CD4-positive, alpha-beta T cell treated with Interleukin-10 for 1 hour (primary cell): ENCODE measurements at regions not wholly inside any gene's neighbourhood (a gene's known extent, or its start where the extent isn't known, plus 50 kb on each side); places are given as distances from the start of the nearest gene placed in this dataset.
"Not testable (repeated sequence)": the region's sequence is repeated elsewhere in the genome, so short reads cannot be mapped to it uniquely, and the experiment has no call there.

ENCODE experiments used
- DNase-seq: peaks from one replicate; pipeline ENCODE4 v3.0.0-alpha.2; 2020

DNA sequence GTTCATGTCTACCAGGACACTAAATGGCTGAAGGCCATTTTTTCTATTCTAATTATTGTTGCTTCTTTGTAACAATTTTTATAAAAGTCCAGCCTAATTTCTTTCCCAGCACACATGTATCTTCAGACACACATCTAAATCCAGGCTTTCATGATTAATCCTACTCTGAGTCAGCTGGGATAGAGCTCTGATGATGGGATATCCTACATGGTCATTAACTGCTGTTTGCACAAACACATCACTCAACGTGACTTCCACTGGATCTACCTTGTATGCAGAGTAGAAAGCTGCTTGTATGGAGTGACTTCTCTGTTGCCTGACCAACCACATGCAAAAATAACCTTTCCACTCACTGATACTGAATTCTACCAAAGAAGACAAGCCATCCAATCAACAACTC is 260.9 kb downstream of the AHR start:
- DNase-seq = no peak

DNA sequence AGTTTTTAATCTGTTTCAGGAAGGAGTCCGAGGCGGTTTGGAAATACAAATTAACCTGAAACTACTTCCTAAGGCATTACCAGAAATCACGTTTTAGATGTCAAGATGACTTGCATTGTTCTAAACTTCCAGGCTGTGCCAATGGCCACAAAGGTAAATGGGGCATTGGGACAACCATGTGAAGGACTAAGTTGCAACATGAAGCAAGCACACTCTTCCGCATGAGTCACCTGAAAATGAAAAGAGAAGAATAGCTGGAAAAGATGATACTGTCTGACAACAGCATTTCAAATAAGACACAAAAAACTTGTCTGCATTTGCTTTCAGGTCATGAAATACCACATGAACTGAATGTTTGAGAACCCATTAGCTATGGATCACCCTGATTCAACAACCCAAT is 262.1 kb downstream of the AHR start:
- no peak for DNase-seq

DNA sequence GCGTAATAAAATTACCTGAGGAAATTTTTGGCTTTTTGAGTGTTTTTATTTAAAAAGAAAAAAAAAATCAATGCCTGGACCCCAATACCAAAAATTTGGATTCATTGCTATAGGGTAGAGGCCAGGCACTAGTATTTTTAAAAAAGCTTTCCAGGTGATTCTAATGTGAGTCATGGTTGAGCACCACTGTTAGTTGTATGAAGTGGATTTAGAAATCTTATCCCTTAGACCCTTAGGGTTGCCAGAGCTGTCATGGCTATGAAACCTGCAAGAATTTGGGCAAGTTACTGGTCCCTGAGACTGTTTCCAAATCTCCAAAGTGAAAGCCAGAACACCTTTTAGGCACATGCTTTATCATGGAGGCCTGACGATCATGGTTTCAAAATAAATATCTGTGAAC is 262.5 kb downstream of the AHR start:
- DNase-seq = no peak

DNA sequence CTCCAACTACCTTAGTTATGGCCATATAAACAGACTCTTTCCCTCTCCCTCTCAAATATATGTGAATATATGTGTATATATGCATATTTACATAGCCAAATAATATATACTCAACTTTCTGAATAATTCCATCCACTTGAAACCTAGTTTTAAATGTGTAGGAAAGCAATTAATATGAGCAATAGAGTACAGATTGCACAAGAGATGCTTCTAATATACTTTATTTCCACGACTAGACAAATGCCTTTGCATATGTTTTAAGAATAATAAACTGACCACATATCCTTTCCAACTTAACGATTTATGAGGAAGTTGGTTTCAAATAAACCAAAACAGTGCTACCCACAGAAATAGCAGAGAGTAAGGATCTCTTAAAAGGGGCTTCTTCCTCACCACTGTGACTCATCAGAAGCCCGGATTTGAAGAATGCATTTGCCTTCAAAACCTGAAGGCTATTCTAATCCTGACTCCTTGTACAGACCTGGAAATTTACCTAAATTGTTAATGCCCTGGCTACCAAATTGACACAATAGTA is 266.3 kb downstream of the AHR start:
- DNase-seq = no peak

DNA sequence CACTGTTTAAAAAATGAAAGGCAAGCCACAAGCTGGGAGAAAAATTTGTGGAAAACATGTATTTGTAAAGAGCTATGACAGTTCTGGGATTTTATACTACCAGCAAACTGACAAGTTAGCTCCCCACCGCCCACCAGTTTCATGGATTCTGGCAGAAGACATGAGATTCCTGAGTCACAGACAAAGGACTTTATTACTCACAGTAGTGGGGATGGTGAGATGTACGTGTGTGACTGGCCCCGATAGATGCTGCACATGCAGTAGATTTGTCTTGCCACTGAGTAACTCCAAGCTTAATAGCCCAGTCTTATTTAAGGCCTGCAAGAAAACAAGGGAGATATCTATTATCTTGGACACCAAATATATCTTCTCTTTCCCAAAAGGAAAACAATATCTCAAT is 281.7 kb downstream of the AHR start:
- DNase-seq = no peak

DNA sequence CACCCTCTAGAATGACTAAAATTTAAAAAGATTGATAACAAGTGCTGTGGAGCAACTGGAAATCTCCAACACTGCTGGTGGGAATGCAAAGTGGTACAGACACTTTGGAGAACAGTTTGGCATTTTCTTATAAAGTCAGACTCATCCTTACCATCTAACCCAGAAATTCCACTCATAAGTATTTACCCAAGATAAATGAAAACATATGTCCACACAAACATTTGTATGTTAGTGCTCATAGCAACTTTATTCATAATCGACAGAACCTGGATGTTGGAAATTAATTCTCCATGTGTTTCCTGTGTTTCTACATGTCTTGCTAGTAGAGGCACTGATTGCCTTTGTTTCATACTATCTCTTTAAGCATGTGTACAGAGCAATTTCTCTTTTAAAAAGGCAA is 282.4 kb downstream of the AHR start:
- no peak for DNase-seq

DNA sequence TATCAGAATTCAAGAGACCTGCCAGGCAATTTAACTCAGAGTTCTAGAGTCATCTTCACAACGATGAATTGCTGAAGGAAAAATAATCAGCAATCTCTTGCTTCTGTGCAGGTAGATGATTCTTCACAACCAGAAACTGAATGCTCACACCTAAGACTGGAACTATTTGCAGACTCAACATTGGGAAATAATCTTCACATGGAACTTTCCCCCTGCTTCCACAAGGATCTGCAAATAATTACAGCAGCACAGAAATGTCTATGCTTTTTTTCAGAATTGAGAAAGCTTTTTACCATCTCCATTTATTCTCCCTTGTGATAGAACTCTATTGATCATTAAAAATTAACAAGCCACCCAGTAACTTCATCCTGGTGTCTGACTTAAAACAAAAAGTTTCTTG is 282.8 kb downstream of the AHR start:
- DNase-seq = no peak

DNA sequence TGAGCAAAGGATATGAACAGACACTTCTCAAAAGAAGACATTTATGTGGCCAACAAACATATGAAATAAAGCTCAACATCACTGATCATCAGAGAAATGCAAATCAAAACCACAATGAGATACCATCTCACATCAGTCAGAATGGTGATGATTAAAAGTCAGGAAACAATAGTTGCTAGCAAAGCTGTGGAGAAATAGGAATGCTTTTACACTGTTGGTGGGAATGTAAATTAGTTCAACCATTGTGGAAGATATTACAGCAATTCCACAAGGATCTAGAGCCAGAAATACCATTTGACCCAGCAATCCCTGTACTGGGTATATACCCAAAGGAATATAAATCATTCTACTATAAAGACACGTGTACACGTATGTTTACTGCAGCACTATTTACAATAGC is 284.2 kb downstream of the AHR start:
- not testable (repeated sequence) for DNase-seq

DNA sequence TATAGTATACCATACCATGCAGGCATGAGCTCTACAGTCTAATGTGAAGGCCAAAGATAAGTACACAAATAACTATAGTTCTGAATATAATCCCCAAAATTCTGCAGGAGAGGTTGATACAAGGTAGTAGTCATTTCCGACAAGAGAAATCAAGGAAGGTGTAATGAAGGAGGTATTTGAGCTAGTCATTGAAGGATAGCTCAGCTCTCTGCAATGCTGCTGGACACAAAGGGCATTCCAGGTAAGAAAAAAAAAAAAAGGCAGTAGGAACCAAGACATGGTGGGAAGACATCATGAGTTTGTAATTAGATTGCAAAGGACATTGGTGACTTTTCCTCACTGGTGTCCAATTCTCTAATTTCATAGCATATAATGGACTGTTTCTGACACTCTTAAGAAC is 285.3 kb downstream of the AHR start:
- no peak for DNase-seq

DNA sequence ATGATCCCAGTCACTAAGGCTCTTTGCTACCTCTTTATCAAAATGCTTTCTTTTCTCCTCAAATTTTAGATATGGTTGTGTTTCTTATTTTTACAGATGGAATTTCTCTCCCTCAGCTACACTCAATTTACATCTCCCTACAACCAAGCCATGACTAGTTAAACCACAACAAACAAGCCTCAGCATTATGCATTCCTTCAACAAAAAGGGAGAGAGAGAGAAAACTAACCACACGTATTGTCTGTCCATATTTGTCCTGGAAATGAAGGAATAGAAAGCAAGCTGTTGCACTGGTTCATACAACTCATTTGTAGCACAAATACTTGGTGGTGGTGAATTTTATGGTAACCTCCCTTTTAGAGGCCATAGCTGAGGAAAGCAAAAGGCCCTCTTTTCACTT is 286.4 kb downstream of the AHR start:
- DNase-seq = no peak

DNA sequence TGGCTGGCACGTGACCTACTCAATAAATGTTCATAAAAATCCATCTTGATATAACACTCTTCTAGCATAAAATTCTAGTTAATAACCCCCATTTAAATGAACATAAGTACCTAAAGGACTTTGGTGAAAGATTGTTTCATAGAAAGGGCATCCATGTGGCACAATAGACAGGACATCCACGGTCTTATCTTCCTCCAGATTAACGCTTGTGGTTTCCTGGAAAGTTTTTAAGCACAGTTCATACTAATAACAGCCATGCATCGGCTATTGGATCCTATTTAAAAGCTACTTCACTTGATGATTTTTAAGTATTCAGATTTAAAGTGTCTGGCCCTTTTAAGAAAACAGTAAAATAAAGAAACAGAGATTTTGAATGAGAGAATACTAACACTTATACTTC is 288.3 kb downstream of the AHR start:
- DNase-seq = no peak

DNA sequence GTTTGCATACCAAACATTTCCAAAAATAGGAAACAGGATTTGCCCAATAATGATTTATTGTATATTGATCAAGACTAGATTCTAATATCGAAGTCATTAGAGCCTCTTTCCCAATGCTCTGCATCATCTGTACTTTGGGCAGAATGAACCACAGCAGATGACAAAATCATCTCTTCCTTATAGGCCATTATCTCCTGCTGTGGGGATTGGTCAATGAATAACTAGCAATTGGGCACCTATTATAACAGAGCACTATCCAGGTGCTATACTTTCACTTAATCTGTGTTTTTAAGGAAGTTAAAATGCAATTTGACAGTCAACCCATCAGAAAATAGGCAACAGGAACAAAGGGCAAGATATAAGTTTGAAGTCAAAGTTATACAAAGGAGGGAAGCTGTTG is 290.3 kb downstream of the AHR start:
- no peak for DNase-seq

DNA sequence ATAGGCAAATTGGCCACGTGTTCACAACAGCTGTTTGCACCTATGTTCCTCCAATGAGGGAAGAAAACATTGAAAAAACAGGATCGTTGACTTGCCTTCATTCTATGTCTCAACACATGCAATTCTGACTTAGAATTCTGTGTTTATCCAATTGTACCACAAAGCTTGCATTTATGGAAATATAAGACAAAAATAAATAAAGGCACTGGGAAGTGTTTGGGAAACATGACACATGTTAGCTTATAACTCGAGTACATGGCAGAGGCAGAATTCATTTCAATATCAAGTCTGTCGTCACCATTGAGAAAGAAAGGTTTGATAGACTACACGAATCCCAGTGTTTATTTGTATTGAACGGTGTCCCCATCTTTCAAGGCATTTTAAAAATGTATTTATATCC is 291.2 kb downstream of the AHR start:
- DNase-seq = no peak

DNA sequence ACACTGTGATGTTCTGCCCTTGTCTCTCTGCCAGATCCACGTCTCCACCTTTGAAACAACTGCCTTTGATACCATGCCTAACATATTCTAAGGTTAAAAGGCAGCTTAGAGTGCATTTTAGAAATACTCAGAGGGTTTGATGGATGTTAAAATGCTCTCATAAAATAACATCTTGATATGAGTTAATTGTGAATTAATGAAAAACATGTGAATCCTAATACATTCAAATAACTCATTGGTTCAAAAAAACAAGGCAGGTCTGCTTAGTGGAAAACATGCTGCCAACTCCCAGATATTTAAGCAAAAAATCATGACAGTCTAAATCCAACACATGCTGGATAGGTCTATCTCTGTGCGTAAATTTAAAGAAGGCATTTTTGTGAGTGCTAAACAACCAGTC is 291.8 kb downstream of the AHR start:
- DNase-seq = no peak

DNA sequence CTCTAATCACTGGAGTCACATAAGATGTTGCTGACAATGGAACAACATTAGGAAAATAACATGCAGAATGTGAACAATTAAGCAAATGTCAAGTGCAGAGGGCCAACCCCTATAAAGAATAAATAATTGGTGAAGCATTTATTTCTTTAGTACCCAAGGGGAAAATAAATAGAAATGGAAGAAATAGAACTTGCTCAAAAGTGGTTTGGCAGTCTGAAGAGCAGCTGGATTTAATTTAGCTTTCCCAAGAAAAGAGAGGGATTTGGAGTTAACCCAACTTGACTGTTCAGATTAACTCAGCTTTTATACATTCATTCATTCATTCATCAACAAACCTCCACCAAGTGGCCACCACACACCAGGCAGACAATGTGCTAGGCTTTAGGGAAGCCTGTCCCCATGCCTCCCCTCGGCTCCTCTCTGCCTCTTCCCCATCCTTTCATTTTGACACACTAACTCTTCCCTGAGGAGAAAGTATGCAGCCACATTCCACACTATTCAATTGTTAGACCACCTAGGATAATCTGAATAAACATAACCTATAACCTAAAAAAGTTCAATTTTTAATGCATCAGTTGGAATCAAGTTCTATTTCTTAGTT is 295.5 kb downstream of the AHR start:
- DNase-seq = no peak

DNA sequence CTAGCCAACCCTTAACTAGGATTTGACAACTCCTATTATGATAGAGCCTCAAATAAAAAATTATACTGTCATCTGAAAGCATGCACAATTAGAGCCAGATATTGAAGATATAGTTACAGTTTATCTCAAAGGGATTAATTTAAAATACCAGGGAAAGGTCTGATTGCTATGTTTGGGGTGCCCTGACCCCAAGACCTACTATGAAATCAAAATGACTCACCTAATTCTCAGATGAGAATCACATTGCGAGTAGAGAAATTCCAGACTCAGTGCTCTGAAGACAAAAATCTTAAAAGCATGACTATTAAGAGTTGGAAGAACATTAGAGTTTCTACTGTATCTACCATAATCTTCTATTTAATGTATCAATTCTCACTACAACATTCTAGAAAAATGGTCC is 297.1 kb downstream of the AHR start:
- no peak for DNase-seq

DNA sequence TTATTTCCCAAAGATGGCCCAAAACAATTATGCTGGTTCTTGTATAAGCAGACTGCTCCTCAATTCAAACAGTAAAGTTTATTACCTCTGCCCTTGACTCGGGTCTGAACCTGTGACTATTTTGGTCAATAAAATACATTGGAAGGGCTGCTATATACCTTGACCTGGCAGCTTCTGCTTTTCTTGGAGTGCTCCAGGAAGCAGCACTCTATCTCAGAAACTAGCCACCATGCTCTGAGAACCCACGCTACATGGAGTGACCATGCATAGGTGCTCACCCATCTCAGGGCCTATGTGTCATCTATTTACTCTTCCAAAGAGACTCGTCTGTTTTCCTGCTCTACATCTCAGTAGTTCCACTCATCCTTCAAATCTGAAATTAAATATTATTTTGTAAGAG is 299.9 kb downstream of the AHR start:
- no peak for DNase-seq

DNA sequence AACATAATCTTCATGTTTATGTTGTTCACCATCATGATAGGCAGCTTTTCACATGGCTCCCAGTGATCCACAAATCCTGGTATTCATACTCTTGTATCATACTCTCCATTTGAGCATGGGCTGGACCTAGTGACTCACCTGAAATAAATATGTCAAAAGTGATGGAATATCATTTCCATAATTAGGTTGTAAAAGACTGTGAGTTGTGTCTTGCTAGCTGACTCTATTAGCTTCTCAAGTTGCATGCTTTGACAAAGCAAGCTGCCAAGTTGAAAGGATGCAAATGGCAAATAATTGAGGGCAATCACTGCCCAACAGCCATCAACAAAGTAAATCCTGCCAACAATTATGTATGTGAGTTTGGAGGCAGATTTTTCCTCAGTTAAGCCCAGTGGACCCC is 300.4 kb downstream of the AHR start:
- no peak for DNase-seq

DNA sequence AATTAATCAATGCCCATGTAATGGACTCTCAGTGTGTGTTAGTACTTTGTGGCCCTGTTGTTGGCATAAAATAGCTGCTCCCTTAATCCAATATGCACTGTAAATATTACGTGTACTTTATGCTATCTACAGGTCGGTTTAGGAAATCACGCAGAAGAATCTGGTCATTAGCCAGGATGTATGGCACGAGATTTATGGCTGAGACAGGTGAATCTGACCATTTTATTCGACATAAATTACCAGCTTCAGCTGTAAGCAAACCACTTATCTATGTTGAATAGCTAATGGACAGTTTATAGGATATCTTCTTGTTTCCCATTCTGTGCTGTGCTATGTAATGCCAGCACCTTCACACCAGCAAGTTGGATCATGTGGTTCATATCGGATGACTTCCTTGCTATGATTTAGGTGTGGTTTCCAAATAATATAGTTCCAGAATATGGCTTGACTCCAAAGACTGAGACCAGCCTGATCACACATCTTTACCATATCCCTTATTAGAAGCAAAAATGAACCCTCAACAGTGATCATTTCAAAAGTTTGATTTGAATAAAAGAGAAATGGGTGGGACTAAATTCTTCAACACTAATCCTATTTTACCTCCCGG is 301.4 kb downstream of the AHR start:
- no peak for DNase-seq

DNA sequence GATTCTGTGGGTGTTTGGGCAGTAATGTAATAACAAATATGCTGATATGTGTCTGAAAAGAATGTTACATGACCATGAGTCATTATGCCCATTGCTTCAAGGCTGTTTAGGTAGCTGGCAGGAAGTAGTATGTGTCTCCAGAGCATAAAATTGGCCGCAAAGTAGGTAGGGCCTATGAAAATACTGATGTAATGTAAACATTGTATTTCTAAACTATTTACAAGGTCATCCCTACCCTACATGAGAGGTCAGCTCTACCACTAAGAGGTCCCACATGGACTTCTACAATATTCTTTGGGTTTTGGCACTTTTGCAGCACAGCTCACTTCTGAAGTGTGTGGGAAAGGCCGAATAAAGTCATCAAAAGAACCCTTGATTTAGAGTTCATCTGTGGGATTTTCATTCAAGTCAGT is 301.9 kb downstream of the AHR start:
- DNase-seq = no peak

DNA sequence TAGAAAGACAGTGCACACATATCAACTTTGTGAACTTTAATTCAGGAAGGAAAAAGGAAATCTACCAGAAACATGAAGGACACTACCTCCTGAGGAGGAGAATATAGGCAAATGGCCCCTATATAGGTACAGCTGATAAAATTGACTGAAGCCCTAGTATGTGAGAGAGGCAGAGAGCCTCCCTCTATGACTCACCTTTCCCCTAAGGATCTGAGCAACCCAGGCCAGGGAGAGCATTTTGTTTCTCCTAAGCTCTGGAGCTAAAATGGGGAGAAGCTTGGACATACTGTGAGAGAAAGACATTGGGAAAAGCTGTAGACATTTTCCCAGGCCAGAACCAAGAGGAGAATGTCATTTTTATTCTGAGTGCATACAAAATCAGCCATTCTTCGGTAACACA is 303.5 kb downstream of the AHR start:
- no peak for DNase-seq

DNA sequence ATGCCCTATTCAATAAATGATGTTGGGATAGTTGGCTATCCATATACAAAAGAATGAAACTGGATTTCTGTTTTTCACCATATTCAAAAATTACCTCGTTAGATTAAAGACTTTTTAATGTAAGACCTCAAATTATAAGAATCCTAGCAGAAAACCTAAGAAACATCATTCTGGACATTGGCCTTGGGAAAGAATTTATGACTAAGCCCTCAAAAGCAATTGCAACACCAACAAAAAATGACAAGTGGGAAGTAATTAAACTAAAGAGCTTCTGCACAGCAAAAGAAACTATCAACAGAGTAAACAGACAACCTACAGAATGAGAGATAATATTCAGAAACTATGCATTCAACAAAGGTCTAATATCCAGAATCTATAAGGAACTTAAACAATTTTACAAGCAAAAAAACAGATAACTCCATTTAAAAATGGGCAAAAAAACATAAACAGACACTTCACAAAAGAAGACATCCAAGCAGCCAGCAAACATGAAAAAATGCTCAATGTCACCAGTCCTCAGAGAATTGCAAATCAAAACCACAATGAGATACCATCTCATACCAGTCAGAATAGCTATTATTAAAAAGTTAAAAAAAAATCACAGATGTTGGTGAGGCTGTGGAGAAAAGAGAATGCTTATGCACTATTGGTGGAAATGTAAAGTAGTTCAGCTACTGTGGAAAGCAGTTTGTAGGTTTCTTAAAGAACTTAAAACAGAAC is 309.8 kb downstream of the AHR start:
- DNase-seq = no peak

DNA sequence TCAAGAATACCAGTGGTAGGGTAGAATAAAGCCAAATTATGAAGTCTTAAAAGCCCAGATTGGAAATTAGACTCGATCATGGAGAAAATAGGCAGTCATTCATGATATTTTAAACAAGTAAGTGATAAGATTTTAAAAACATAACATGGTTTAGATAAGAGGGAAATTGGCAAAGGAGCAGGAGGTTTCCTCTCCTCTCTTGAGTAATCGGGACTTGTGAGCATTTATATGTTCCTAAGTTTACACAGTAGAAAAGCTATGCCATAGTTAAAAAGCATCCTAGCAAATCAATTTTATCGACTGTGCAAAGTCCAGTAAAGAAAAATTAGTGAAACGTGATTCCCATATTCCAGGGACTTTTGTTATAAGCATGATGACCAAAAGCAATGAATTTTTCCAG is 313.2 kb downstream of the AHR start:
- no peak for DNase-seq

DNA sequence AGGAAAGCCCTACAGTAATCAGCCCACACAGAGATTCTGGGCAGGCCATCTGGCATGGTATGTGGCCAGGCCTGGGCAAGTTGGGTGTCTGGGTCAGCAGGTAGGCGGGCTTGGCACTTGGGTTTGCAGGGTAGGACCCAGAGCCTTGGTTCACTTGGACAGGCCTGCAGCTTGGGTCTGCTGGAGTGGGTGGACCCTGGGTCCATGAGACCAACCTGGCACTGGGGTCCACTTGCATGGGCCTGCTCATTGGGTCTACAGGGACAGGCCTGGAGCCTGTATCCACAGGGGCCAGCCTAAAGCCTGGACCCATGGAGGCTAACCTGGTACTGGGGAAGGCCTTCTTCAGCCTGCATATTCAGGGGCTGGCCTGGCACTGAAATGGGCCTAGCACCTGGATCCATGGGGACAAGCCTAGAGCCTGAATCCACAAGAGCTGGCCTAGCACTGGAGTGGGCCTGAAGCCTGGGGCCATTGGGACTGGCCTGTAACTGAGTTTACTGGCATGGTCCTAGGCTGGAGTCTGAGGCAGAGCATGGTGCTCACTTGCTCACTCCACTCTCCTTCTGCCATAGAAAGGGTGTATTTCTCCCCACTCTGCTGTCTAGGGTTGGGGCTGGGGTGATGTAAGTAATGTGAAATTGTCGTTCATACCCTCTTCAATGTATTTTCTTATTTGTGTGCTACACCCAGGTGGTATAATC is 315.0 kb downstream of the AHR start:
- no peak for DNase-seq
